ENCODE measurements at regions not wholly inside any gene's neighbourhood (a gene's known extent, or its start where the extent isn't known, plus 50 kb on each side); places are given as distances from the start of the nearest gene placed in this dataset.

- TF ChIP-seq, protein P1, sequence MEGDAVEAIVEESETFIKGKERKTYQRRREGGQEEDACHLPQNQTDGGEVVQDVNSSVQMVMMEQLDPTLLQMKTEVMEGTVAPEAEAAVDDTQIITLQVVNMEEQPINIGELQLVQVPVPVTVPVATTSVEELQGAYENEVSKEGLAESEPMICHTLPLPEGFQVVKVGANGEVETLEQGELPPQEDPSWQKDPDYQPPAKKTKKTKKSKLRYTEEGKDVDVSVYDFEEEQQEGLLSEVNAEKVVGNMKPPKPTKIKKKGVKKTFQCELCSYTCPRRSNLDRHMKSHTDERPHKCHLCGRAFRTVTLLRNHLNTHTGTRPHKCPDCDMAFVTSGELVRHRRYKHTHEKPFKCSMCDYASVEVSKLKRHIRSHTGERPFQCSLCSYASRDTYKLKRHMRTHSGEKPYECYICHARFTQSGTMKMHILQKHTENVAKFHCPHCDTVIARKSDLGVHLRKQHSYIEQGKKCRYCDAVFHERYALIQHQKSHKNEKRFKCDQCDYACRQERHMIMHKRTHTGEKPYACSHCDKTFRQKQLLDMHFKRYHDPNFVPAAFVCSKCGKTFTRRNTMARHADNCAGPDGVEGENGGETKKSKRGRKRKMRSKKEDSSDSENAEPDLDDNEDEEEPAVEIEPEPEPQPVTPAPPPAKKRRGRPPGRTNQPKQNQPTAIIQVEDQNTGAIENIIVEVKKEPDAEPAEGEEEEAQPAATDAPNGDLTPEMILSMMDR (IDR thresholded peaks at IDR 0.05; ENCODE audit: insufficient read depth, low read length) = no peak
- TF ChIP-seq GABPA (IDR thresholded peaks at IDR 0.05; ENCODE audit: low read depth) = no peak
- TF ChIP-seq, protein P2, sequence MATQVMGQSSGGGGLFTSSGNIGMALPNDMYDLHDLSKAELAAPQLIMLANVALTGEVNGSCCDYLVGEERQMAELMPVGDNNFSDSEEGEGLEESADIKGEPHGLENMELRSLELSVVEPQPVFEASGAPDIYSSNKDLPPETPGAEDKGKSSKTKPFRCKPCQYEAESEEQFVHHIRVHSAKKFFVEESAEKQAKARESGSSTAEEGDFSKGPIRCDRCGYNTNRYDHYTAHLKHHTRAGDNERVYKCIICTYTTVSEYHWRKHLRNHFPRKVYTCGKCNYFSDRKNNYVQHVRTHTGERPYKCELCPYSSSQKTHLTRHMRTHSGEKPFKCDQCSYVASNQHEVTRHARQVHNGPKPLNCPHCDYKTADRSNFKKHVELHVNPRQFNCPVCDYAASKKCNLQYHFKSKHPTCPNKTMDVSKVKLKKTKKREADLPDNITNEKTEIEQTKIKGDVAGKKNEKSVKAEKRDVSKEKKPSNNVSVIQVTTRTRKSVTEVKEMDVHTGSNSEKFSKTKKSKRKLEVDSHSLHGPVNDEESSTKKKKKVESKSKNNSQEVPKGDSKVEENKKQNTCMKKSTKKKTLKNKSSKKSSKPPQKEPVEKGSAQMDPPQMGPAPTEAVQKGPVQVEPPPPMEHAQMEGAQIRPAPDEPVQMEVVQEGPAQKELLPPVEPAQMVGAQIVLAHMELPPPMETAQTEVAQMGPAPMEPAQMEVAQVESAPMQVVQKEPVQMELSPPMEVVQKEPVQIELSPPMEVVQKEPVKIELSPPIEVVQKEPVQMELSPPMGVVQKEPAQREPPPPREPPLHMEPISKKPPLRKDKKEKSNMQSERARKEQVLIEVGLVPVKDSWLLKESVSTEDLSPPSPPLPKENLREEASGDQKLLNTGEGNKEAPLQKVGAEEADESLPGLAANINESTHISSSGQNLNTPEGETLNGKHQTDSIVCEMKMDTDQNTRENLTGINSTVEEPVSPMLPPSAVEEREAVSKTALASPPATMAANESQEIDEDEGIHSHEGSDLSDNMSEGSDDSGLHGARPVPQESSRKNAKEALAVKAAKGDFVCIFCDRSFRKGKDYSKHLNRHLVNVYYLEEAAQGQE (IDR thresholded peaks at IDR 0.05; ENCODE audit: insufficient replicate concordance, low read depth) = no peak
- TF ChIP-seq POLR2AphosphoS5 (IDR thresholded peaks at IDR 0.05; ENCODE audit: low read depth) = no peak
These were observed 166.5 kb upstream of the ATP11B start for GRCh38 chr3:182626484-182627467.

Measured in HL-60 (cell line).